ENCODE measurements at regions not wholly inside any gene's neighbourhood (a gene's known extent, or its start where the extent isn't known, plus 50 kb on each side); places are given as distances from the start of the nearest gene placed in this dataset.

- TF ChIP-seq, protein P1, sequence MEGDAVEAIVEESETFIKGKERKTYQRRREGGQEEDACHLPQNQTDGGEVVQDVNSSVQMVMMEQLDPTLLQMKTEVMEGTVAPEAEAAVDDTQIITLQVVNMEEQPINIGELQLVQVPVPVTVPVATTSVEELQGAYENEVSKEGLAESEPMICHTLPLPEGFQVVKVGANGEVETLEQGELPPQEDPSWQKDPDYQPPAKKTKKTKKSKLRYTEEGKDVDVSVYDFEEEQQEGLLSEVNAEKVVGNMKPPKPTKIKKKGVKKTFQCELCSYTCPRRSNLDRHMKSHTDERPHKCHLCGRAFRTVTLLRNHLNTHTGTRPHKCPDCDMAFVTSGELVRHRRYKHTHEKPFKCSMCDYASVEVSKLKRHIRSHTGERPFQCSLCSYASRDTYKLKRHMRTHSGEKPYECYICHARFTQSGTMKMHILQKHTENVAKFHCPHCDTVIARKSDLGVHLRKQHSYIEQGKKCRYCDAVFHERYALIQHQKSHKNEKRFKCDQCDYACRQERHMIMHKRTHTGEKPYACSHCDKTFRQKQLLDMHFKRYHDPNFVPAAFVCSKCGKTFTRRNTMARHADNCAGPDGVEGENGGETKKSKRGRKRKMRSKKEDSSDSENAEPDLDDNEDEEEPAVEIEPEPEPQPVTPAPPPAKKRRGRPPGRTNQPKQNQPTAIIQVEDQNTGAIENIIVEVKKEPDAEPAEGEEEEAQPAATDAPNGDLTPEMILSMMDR (conservative IDR thresholded peaks at IDR 0.05; ENCODE audit: low read length): no peak
- no peak for TF ChIP-seq EZH2phosphoT487 (IDR thresholded peaks at IDR 0.05; ENCODE audit: borderline replicate concordance)
Observed at GRCh38 chr3:153657046-153657445, 464.1 kb upstream of the ARHGEF26 start.
